A673 (cell line): ENCODE measurements at regions not wholly inside any gene's neighbourhood (a gene's known extent, or its start where the extent isn't known, plus 50 kb on each side); places are given as distances from the start of the nearest gene placed in this dataset.

Experiments used
- EZH2 ChIP-seq: fragments of 200-600 bp; sonication (generic); IDR thresholded peaks from 2 replicates; pipeline ENCODE4 v1.6.1; 2017; ENCODE audit warnings: borderline replicate concordance, low read depth, mild to moderate bottlenecking, mixed read lengths, antibody characterized with exemption, low read length; ENCODE audit not compliant: poor library complexity, severe bottlenecking
- TF ChIP-seq, protein P1 (sequence below): fragments of 300-800, 200-600 bp; sonication (generic); conservative IDR thresholded peaks from 2 replicates; pipeline ENCODE4 v1.5.1; 2017; ENCODE audit warnings: low read depth, mild to moderate bottlenecking, antibody characterized with exemption, low read length, moderate library complexity, mixed read lengths

DNA sequence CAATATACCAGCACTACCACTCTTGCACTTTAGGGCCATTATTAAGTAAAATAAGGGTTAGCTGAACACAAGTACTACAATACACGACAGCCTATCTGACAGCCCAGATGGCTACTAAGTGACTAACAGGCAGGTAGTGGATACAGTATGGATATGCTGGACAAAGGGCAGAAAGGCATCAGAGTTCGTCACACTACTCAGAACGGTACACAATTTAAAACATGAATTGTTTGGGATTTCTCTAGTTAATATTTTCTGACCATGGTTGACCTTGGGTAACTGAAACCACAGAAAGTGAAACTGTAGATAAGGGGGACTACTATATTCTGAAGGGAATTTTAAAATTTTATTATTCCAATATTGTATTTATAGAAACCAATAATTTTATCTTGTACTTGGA, 101.3 kb upstream of the SKAP2 start:
- TF ChIP-seq, protein P1, sequence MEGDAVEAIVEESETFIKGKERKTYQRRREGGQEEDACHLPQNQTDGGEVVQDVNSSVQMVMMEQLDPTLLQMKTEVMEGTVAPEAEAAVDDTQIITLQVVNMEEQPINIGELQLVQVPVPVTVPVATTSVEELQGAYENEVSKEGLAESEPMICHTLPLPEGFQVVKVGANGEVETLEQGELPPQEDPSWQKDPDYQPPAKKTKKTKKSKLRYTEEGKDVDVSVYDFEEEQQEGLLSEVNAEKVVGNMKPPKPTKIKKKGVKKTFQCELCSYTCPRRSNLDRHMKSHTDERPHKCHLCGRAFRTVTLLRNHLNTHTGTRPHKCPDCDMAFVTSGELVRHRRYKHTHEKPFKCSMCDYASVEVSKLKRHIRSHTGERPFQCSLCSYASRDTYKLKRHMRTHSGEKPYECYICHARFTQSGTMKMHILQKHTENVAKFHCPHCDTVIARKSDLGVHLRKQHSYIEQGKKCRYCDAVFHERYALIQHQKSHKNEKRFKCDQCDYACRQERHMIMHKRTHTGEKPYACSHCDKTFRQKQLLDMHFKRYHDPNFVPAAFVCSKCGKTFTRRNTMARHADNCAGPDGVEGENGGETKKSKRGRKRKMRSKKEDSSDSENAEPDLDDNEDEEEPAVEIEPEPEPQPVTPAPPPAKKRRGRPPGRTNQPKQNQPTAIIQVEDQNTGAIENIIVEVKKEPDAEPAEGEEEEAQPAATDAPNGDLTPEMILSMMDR: no peak
- no peak for TF ChIP-seq EZH2
